ENCODE measurements at regions not wholly inside any gene's neighbourhood (a gene's known extent, or its start where the extent isn't known, plus 50 kb on each side); places are given as distances from the start of the nearest gene placed in this dataset.
"Not testable (repeated sequence)": the region's sequence is repeated elsewhere in the genome, so short reads cannot be mapped to it uniquely, and the experiment has no call there.

GRCh38 chr16:16570874-16571273, 191.9 kb downstream of the NPIPA7 start:
- TF ChIP-seq CTCF (IDR thresholded peaks at IDR 0.05; ENCODE audit: insufficient read depth, low read depth, low read length); EZH2 (IDR thresholded peaks at IDR 0.05; ENCODE audit: insufficient read depth, low read length): not testable (repeated sequence)

Measured in astrocyte (in vitro differentiated cells and primary cell).